KMS-11 (cell line): ENCODE measurements at regions not wholly inside any gene's neighbourhood (a gene's known extent, or its start where the extent isn't known, plus 50 kb on each side); places are given as distances from the start of the nearest gene placed in this dataset.

Experiments used
- H2AFZ ChIP-seq: fragments of 200-600 bp; sonication (generic); 2 replicates; pipeline ENCODE4 v1.6.1; 2016; ENCODE audit warnings: antibody characterized with exemption, mixed run types, low read depth
- H3K27ac ChIP-seq: fragments of 200-600 bp; sonication (generic); 2 replicates; pipeline ENCODE4 v1.6.1; 2016; ENCODE audit warnings: mild to moderate bottlenecking, mixed run types
- H3K27me3 ChIP-seq: fragments of 200-600 bp; sonication (generic); 2 replicates; pipeline ENCODE4 v1.6.1; 2017; ENCODE audit warnings: mild to moderate bottlenecking, low read depth, mixed run types, moderate library complexity; ENCODE audit not compliant: insufficient read depth
- H3K36me3 ChIP-seq: fragments of 200-600 bp; sonication (generic); 2 replicates; pipeline ENCODE4 v1.6.1; 2017; ENCODE audit warnings: mild to moderate bottlenecking, mixed run types; ENCODE audit not compliant: insufficient read depth
- H3K4me1 ChIP-seq: fragments of 200-600 bp; sonication (generic); 2 replicates; pipeline ENCODE4 v1.6.1; 2016; ENCODE audit warnings: mild to moderate bottlenecking, low read depth, mixed run types; ENCODE audit not compliant: poor library complexity, severe bottlenecking
- H3K4me2 ChIP-seq: fragments of 200-600 bp; sonication (generic); 2 replicates; pipeline ENCODE4 v1.7.0; 2016; ENCODE audit warnings: mild to moderate bottlenecking, mixed run types
- H3K4me3 ChIP-seq: fragments of 200-600 bp; sonication (generic); IDR thresholded peaks from 2 replicates; pipeline ENCODE4 v1.6.1; 2017; ENCODE audit warnings: low read depth, low read length, mixed read lengths; ENCODE audit not compliant: insufficient read depth
- H3K79me2 ChIP-seq: fragments of 200-600 bp; sonication (generic); 2 replicates; pipeline ENCODE4 v1.6.1; 2016; ENCODE audit warnings: low read depth, mixed run types; ENCODE audit not compliant: insufficient read depth
- H3K9ac ChIP-seq: fragments of 200-600 bp; sonication (generic); 2 replicates; pipeline ENCODE4 v1.6.1; 2016; ENCODE audit warnings: mild to moderate bottlenecking, mixed run types
- H4K20me1 ChIP-seq: fragments of 200-600 bp; sonication (generic); 2 replicates; pipeline ENCODE4 v1.6.1; 2016; ENCODE audit warnings: mild to moderate bottlenecking, mixed run types; ENCODE audit not compliant: insufficient read depth
- TF ChIP-seq, protein P1 (sequence below): fragments of 200-600 bp; sonication (generic); conservative IDR thresholded peaks from 2 replicates; pipeline ENCODE4 v1.6.1; 2017; ENCODE audit warnings: low read depth, mild to moderate bottlenecking, antibody characterized with exemption, low read length, moderate library complexity, mixed read lengths

DNA sequence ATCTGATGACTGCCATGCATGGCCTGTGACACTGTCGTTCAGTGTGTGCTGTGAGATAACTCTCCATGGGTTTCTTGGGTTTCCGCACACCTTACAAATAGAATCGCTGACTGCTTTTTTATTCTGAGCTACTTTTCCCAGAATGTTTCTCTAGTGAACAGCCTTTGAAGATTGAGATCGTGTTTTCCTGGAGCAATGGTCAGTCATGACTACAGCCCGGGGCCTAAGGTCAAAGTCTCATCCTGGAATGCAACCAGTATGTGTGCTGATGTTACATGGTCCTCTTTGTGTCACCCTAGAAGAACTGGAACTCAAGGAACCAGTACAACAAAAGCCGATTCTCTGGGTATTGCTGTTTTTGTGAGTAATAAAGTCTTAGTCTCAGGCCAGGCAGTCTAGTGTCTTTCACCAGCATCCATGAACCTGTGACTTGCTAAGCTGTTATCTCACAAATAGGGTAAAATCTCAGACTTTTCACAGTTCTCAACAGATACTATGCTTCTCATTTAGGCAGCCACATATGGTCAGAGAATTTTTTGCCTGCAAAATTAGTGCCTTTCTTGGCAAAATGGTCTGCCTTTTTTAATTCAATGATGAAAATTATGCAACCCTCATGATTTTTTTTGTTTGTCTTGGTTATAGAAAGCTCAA lies 124.9 kb upstream of the PIEZO2 start:
- TF ChIP-seq, protein P1, sequence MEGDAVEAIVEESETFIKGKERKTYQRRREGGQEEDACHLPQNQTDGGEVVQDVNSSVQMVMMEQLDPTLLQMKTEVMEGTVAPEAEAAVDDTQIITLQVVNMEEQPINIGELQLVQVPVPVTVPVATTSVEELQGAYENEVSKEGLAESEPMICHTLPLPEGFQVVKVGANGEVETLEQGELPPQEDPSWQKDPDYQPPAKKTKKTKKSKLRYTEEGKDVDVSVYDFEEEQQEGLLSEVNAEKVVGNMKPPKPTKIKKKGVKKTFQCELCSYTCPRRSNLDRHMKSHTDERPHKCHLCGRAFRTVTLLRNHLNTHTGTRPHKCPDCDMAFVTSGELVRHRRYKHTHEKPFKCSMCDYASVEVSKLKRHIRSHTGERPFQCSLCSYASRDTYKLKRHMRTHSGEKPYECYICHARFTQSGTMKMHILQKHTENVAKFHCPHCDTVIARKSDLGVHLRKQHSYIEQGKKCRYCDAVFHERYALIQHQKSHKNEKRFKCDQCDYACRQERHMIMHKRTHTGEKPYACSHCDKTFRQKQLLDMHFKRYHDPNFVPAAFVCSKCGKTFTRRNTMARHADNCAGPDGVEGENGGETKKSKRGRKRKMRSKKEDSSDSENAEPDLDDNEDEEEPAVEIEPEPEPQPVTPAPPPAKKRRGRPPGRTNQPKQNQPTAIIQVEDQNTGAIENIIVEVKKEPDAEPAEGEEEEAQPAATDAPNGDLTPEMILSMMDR, result no peak
- Histone ChIP-seq H3K27me3 (no peaks in the 10 kb centered on the region), H3K36me3 (no peaks in the 10 kb centered on the region), H3K4me1 (no peaks in the 10 kb centered on the region), H3K9ac (no peak overlapping the region), H4K20me1 (no peaks in the 10 kb centered on the region), H3K79me2 (no peaks in the 10 kb centered on the region), H3K4me3 (no peak overlapping the region), H3K27ac (no peak overlapping the region), H3K4me2 (no peak overlapping the region), H2AFZ (no peak overlapping the region)

DNA sequence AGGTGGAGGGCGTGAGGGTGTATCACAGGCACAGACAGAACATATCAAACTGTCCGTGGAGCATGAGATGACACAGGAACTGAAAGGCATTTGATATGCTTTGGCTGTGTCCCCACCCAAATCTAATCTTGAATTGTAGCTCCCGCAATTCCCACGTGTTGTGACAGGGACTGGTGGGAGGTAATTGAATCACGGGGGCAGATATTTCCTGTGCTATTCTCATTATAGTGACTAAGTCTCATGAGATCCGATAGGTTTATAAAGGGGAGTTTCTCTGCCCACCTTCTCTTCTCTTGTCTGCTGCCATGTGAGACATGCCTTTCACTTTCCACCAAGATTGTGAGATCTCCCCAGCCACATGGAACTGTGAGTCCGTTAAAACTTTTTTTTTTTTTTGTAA lies 123.1 kb upstream of the PIEZO2 start:
- Histone ChIP-seq H3K27me3 (no peaks in the 10 kb centered on the region), H3K4me1 (no peaks in the 10 kb centered on the region), H3K79me2 (no peaks in the 10 kb centered on the region), H2AFZ (no peak overlapping the region), H3K36me3 (no peaks in the 10 kb centered on the region), H3K27ac (no peak overlapping the region), H3K9ac (no peak overlapping the region), H4K20me1 (no peaks in the 10 kb centered on the region), H3K4me3 (no peak overlapping the region), H3K4me2 (no peak overlapping the region)
- TF ChIP-seq, protein P1, result no peak

DNA sequence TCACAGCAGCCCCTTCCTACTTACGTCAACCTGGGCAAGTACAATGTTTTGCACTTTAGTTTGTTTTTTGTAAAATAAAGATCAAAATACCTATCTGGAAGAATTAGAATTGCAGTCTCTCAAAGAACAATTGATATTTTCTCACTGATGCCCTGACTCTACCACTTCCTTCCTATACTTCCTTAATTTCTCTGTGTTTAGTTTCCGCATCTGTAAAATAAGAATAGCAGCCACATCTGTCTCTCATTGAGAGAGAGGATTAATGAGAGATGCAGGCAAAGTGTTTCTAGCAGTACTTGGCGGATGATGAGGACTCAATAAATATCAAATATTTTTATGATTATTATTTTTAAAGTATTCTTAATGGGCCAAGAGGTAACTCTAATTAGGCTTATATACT lies 122.6 kb upstream of the PIEZO2 start:
- H4K20me1 ChIP-seq, result no peaks in the 10 kb centered on the region
- no peak overlapping the region for H3K4me2 ChIP-seq
- H3K36me3 ChIP-seq, result no peaks in the 10 kb centered on the region
- H2AFZ ChIP-seq, result no peak overlapping the region
- H3K9ac ChIP-seq, result no peak overlapping the region
- TF ChIP-seq, protein P1, result no peak
- no peaks in the 10 kb centered on the region for H3K4me1 ChIP-seq
- no peak overlapping the region for H3K27ac ChIP-seq
- H3K27me3 ChIP-seq, result no peaks in the 10 kb centered on the region
- H3K4me3 ChIP-seq, result no peak overlapping the region
- no peaks in the 10 kb centered on the region for H3K79me2 ChIP-seq

DNA sequence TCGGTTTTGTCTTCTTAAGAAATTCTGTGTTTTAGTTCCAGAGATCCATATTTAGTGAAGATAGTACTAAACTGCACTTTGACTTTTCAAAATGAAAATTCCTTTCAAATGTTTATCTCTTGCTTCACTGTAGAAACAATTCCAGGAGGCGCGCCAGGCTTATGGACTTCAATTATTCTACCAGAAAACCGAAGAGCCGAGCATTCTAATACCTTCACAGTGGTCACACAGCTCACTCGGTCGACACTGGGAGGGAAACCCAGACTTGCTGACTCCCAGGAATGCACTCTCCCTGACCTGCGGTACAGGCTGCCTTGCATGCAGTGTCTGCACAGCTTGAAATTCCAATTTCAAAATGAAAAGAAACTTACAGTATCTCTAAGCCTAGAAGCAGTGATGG lies 119.9 kb upstream of the PIEZO2 start:
- no peak overlapping the region for H2AFZ ChIP-seq
- no peaks in the 10 kb centered on the region for H4K20me1 ChIP-seq
- no peaks in the 10 kb centered on the region for H3K27me3 ChIP-seq

More for the DNA sequence above, 119.9 kb upstream of the PIEZO2 start:
- TF ChIP-seq, protein P1, result no peak
- no peak overlapping the region for H3K9ac ChIP-seq
- no peak overlapping the region for H3K4me2 ChIP-seq
- no peaks in the 10 kb centered on the region for H3K79me2 ChIP-seq
- H3K36me3 ChIP-seq, result no peaks in the 10 kb centered on the region
- no peaks in the 10 kb centered on the region for H3K4me1 ChIP-seq
- H3K27ac ChIP-seq, result no peak overlapping the region
- no peak overlapping the region for H3K4me3 ChIP-seq
